Choroid plexus epithelial cell (primary cell): ENCODE measurements at regions not wholly inside any gene's neighbourhood (a gene's known extent, or its start where the extent isn't known, plus 50 kb on each side); places are given as distances from the start of the nearest gene placed in this dataset.
"Not testable (repeated sequence)": the region's sequence is repeated elsewhere in the genome, so short reads cannot be mapped to it uniquely, and the experiment has no call there.

Experiments used
- DNase-seq: peaks from one replicate; pipeline ENCODE4 v3.0.0-alpha.2; 2010; ENCODE audit warnings: low read depth
- H3K4me3 ChIP-seq: 2 replicates; pipeline ENCODE4 v1.5.1; 2011; ENCODE audit warnings: low read depth, mild to moderate bottlenecking, control low read depth, low read length, moderate library complexity
- CTCF ChIP-seq: conservative IDR thresholded peaks from 2 replicates; pipeline ENCODE4 v1.5.1; 2011; ENCODE audit warnings: low read depth, mild to moderate bottlenecking, control low read depth, inconsistent platforms, low read length, moderate library complexity

GRCh38 chr13:44676534-44676933 lies 100.4 kb upstream of the TSC22D1 start:
- H3K4me3 ChIP-seq = no peak overlapping the region
- no peak for TF ChIP-seq CTCF
- DNase-seq = no peak

- H3K4me3 ChIP-seq = no peak overlapping the region
- TF ChIP-seq CTCF = no peak
- no peak for DNase-seq
These were observed 93.4 kb upstream of the TSC22D1 start for GRCh38 chr13:44669534-44669933.

DNA sequence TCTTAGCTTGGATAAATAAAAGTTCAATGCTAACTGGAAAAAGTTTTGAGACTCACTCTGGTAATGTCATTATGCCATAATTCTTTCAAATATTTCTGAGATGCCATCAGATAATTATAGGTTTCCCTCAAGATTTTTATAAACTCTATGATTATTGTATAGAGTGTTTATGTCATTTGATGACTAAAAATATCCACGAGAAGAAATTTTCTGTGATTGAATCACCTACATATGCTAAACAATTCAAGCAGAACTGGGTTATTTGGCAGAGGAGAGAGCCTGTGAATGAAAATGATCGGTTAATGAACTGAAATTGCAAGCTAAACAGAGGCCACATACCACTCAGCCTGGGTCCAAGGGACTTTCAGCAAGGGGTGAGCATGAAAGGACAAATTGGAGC lies 92.6 kb upstream of the TSC22D1 start:
- no peak overlapping the region for H3K4me3 ChIP-seq
- no peak for TF ChIP-seq CTCF
- peak; percentile 37 for DNase-seq

DNA sequence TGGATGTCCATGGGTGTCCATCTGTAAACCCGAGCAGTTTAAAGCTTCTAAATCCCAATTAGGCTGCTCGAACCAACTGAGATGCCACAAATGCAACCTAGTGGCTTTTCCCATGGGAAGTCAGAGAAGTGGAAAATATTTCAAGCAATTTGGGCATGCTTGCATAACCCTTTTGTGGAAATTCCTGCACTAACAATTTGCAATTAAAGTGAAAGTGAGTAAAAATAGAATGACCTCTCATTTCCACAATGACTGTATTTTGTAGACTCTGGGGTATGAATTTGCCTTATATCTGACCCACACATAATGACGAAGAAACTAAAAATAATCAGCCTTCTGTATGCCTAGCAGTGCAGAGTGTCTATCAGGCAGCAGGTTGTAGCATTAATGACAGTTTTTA lies 91.8 kb upstream of the TSC22D1 start:
- H3K4me3 ChIP-seq = no peak overlapping the region
- DNase-seq = peak; percentile 57

DNA sequence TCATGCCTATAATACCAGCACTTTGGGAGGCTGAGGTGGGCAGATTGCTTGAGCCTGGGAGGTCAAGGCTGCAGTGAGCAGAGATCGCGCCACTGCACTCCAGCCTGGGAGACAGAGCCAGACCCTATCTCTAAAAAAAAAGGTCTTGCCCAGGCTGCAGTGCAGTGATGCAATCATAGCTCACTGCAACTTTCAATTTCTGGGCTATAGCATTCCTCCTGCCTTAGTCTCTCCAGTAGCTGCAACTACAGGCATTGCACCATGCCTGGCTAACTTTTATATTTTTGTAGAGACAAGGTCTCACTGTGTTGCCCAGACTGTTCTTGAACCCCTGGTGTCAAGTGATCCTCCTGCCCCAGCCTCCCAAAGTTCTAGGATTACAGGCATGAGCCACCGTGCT lies 90.4 kb upstream of the TSC22D1 start:
- not testable (repeated sequence) for H3K4me3 ChIP-seq
- peak; percentile 83 for DNase-seq

More for the DNA sequence above, 91.8 kb upstream of the TSC22D1 start:
- no peak for TF ChIP-seq CTCF

- no peak overlapping the region for H3K4me3 ChIP-seq
- no peak for TF ChIP-seq CTCF
- no peak for DNase-seq
These were observed 88.2 kb upstream of the TSC22D1 start for GRCh38 chr13:44664308-44664707.

GRCh38 chr13:44662515-44662914 lies 86.4 kb upstream of the TSC22D1 start:
- TF ChIP-seq CTCF = no peak
- no peak overlapping the region for H3K4me3 ChIP-seq
- no peak for DNase-seq

GRCh38 chr13:44661936-44662335 lies 85.8 kb upstream of the TSC22D1 start:
- no peak overlapping the region for H3K4me3 ChIP-seq
- TF ChIP-seq CTCF = no peak
- DNase-seq = no peak
